Esophagus muscularis mucosa (tissue), 4 donors: ENCODE measurements at regions not wholly inside any gene's neighbourhood (a gene's known extent, or its start where the extent isn't known, plus 50 kb on each side); places are given as distances from the start of the nearest gene placed in this dataset.

ENCODE experiments used
- EP300 ChIP-seq: sonication (generic); formaldehyde crosslinking; IDR thresholded peaks from one replicate; pipeline ENCODE4 v1.6.1; 2017; ENCODE audit warnings: antibody characterized with exemption
- POLR2A ChIP-seq: fragments of 450-650 bp; IDR thresholded peaks from one replicate; pipeline ENCODE4 v1.6.1; 2017; ENCODE audit warnings: antibody characterized with exemption, moderate library complexity, mild to moderate bottlenecking, low read depth
- POLR2AphosphoS5 ChIP-seq, 2 donors: sonication (generic); formaldehyde crosslinking; IDR thresholded peaks; one replicate each; pipeline ENCODE4 v1.6.1; 2017; ENCODE audit warnings: antibody characterized with exemption in 2 of 2
- TF ChIP-seq, protein P1 (sequence below), 3 experiments: fragments of 200-600 bp in 2 of 3; fragments of 450-650 bp in 1 of 3; sonication (generic) in 2 of 3; IDR thresholded peaks; one replicate each; pipeline ENCODE4 v1.5.1; 2017 to 2019; ENCODE audit warnings: antibody characterized with exemption in 3 of 3, mild to moderate bottlenecking in 2 of 3, moderate library complexity in 1 of 3

- TF ChIP-seq POLR2A (no peak), POLR2AphosphoS5 (IDR thresholded peaks at IDR 0.05) (no peak), EP300 (no peak)
- TF ChIP-seq, protein P1, sequence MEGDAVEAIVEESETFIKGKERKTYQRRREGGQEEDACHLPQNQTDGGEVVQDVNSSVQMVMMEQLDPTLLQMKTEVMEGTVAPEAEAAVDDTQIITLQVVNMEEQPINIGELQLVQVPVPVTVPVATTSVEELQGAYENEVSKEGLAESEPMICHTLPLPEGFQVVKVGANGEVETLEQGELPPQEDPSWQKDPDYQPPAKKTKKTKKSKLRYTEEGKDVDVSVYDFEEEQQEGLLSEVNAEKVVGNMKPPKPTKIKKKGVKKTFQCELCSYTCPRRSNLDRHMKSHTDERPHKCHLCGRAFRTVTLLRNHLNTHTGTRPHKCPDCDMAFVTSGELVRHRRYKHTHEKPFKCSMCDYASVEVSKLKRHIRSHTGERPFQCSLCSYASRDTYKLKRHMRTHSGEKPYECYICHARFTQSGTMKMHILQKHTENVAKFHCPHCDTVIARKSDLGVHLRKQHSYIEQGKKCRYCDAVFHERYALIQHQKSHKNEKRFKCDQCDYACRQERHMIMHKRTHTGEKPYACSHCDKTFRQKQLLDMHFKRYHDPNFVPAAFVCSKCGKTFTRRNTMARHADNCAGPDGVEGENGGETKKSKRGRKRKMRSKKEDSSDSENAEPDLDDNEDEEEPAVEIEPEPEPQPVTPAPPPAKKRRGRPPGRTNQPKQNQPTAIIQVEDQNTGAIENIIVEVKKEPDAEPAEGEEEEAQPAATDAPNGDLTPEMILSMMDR (IDR thresholded peaks at IDR 0.05), result no peak
These were observed 510.0 kb downstream of the LTN1 start for GRCh38 chr21:28482657-28483056.
